HCT116 (cell line): ENCODE measurements at regions not wholly inside any gene's neighbourhood (a gene's known extent, or its start where the extent isn't known, plus 50 kb on each side); places are given as distances from the start of the nearest gene placed in this dataset.

Source experiments
- EZH2 ChIP-seq: fragments of 200-600 bp; sonication (generic); IDR thresholded peaks from 2 replicates; pipeline ENCODE4 v1.6.1; 2017; ENCODE audit warnings: antibody characterized with exemption, mixed run types
- EZH2phosphoT487 ChIP-seq: fragments of 200-600 bp; IDR thresholded peaks from 2 replicates; pipeline ENCODE4 v1.6.1; 2018; ENCODE audit warnings: antibody characterized with exemption, borderline replicate concordance
- JUND ChIP-seq: IDR thresholded peaks from 2 replicates; pipeline ENCODE4 v1.6.1; 2012
- POLR2A ChIP-seq: IDR thresholded peaks from 2 replicates; pipeline ENCODE4 v1.7.0; 2011; ENCODE audit warnings: borderline replicate concordance; ENCODE audit not compliant: insufficient read depth, insufficient read length; ENCODE audit errors: extremely low read depth
- SP1 ChIP-seq: IDR thresholded peaks from 2 replicates; pipeline ENCODE4 v1.6.1; 2012; ENCODE audit warnings: low read depth
- TF ChIP-seq, protein P1 (sequence below), 3 experiments: fragments of 200-600 bp in 1 of 3; sonication (generic) in 1 of 3; IDR thresholded peaks in 2 of 3; conservative IDR thresholded peaks in 1 of 3; 2 replicates each; pipeline ENCODE4 v1.5.1; 2012 to 2017; ENCODE audit warnings: low read depth in 2 of 3, low read length in 2 of 3, antibody characterized with exemption in 1 of 3, borderline replicate concordance in 1 of 3, control low read depth in 1 of 3, mild to moderate bottlenecking in 1 of 3, mixed read lengths in 1 of 3, mixed run types in 1 of 3, moderate library complexity in 1 of 3; ENCODE audit not compliant: insufficient read depth in 1 of 3
- TF ChIP-seq, protein P2 (sequence below): IDR thresholded peaks from 2 replicates; pipeline ENCODE4 v1.6.1; 2012
- TF ChIP-seq, protein P3 (sequence below): IDR thresholded peaks from 2 replicates; pipeline ENCODE4 v1.6.1; 2011; ENCODE audit warnings: mild to moderate bottlenecking, low read length, moderate library complexity; ENCODE audit not compliant: insufficient replicate concordance; ENCODE audit errors: extremely low read depth
- TF ChIP-seq, protein P4 (sequence below): IDR thresholded peaks from 2 replicates; pipeline ENCODE4 v1.6.1; 2012

DNA sequence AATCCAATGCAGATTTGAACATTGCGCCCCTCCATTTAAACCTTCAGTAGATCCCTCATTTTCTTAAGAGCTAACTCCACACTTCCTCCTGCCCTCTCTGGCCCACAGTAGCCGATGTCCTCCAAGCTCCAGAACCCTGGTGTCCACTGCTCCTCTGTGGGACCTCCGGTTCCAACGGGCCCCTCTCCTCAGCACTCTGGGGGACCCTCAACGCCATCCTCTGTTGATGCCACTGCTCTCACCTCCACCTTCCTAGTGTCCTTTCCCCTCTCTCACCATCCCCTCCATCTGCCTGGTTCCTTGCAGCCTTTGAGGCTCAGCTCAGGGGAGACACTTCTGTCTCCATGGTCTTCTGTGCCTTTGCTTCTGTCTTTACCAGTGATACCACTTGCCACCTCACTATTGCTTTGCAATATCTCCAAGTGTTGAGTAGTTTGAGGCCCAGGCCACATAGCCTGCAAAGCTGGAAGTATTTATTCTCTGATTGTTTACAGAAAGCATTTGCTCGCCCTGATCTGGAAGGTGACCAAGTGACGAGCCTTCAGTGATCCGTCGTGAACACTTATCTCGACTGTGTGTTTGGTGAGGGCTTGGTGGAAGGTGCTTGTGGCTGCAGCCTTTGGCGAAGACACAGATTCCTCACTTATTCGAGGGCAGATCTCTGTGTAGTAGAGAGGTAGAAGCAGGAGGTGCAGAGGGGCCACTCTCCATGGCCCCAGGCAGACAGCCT is 104.8 kb upstream of the SHH start:
- TF ChIP-seq, protein P1, sequence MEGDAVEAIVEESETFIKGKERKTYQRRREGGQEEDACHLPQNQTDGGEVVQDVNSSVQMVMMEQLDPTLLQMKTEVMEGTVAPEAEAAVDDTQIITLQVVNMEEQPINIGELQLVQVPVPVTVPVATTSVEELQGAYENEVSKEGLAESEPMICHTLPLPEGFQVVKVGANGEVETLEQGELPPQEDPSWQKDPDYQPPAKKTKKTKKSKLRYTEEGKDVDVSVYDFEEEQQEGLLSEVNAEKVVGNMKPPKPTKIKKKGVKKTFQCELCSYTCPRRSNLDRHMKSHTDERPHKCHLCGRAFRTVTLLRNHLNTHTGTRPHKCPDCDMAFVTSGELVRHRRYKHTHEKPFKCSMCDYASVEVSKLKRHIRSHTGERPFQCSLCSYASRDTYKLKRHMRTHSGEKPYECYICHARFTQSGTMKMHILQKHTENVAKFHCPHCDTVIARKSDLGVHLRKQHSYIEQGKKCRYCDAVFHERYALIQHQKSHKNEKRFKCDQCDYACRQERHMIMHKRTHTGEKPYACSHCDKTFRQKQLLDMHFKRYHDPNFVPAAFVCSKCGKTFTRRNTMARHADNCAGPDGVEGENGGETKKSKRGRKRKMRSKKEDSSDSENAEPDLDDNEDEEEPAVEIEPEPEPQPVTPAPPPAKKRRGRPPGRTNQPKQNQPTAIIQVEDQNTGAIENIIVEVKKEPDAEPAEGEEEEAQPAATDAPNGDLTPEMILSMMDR (IDR thresholded peaks at IDR 0.05 in 2 of 3, conservative IDR thresholded peaks at IDR 0.05 in 1 of 3; ENCODE audit: borderline replicate concordance in 1 of 3, insufficient read depth in 1 of 3, low read depth in 2 of 3, low read length in 2 of 3) = no peak
- TF ChIP-seq, protein P2, sequence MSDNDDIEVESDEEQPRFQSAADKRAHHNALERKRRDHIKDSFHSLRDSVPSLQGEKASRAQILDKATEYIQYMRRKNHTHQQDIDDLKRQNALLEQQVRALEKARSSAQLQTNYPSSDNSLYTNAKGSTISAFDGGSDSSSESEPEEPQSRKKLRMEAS = no peak
- TF ChIP-seq, protein P3, sequence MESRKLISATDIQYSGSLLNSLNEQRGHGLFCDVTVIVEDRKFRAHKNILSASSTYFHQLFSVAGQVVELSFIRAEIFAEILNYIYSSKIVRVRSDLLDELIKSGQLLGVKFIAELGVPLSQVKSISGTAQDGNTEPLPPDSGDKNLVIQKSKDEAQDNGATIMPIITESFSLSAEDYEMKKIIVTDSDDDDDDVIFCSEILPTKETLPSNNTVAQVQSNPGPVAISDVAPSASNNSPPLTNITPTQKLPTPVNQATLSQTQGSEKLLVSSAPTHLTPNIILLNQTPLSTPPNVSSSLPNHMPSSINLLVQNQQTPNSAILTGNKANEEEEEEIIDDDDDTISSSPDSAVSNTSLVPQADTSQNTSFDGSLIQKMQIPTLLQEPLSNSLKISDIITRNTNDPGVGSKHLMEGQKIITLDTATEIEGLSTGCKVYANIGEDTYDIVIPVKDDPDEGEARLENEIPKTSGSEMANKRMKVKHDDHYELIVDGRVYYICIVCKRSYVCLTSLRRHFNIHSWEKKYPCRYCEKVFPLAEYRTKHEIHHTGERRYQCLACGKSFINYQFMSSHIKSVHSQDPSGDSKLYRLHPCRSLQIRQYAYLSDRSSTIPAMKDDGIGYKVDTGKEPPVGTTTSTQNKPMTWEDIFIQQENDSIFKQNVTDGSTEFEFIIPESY = no peak
- TF ChIP-seq, protein P4, sequence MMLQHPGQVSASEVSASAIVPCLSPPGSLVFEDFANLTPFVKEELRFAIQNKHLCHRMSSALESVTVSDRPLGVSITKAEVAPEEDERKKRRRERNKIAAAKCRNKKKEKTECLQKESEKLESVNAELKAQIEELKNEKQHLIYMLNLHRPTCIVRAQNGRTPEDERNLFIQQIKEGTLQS = no peak
- no peak for TF ChIP-seq POLR2A
- no peak for TF ChIP-seq EZH2phosphoT487
- TF ChIP-seq SP1 = no peak
- no peak for TF ChIP-seq EZH2
- TF ChIP-seq JUND = no peak
